ENCODE measurements at regions not wholly inside any gene's neighbourhood (a gene's known extent, or its start where the extent isn't known, plus 50 kb on each side); places are given as distances from the start of the nearest gene placed in this dataset.

- DNase-seq (ENCODE audit: low spot score) (no peak), ATAC-seq (ENCODE audit: low FRiP score) (no peak)
- no peak for TF ChIP-seq CTCF (IDR thresholded peaks at IDR 0.05)
These were observed 92.5 kb upstream of the PRR5 start for GRCh38 chr22:44609400-44609988.

GRCh38 chr22:44608597-44609399, 93.2 kb upstream of the PRR5 start:
- ATAC-seq (ENCODE audit: low FRiP score) (no peak), DNase-seq (ENCODE audit: low spot score) (no peak)
- no peak for TF ChIP-seq CTCF (IDR thresholded peaks at IDR 0.05)

GRCh38 chr22:44606126-44606525, 95.9 kb upstream of the PRR5 start:
- DNase-seq (ENCODE audit: low spot score) (no peak), ATAC-seq (ENCODE audit: low FRiP score) (no peak)
- TF ChIP-seq CTCF (IDR thresholded peaks at IDR 0.05): no peak

- DNase-seq (ENCODE audit: low spot score) (no peak), ATAC-seq (ENCODE audit: low FRiP score) (no peak)
- no peak for TF ChIP-seq CTCF (IDR thresholded peaks at IDR 0.05)
These were observed 96.5 kb upstream of the PRR5 start for GRCh38 chr22:44605486-44605885.

GRCh38 chr22:44604991-44605390, 97.0 kb upstream of the PRR5 start:
- TF ChIP-seq CTCF (IDR thresholded peaks at IDR 0.05): no peak
- DNase-seq (ENCODE audit: low spot score): no peak
- ATAC-seq (ENCODE audit: low FRiP score): no peak

- no peak for TF ChIP-seq CTCF (IDR thresholded peaks at IDR 0.05)
- ATAC-seq (ENCODE audit: low FRiP score) (no peak), DNase-seq (ENCODE audit: low spot score) (no peak)
These were observed 97.5 kb upstream of the PRR5 start for GRCh38 chr22:44604455-44604854.

- DNase-seq (ENCODE audit: low spot score) (no peak), ATAC-seq (ENCODE audit: low FRiP score) (no peak)
- TF ChIP-seq CTCF (IDR thresholded peaks at IDR 0.05): no peak
These were observed 98.2 kb upstream of the PRR5 start for GRCh38 chr22:44603767-44604166.

Measured in omental fat pad (tissue), 3 donors.